HepG2 (cell line): ENCODE measurements at regions not wholly inside any gene's neighbourhood (a gene's known extent, or its start where the extent isn't known, plus 50 kb on each side); places are given as distances from the start of the nearest gene placed in this dataset.

ENCODE experiments used
- KMT2A ChIP-seq: sonication (generic); formaldehyde crosslinking; IDR thresholded peaks from 2 replicates; pipeline ENCODE4 v1.4.0; 2020; ENCODE audit warnings: missing genetic modification reagents
- NFRKB ChIP-seq: fragments of 450-650 bp; IDR thresholded peaks from 2 replicates; pipeline ENCODE4 v1.6.1; 2017
- SETDB1 ChIP-seq: sonication (generic); formaldehyde crosslinking; IDR thresholded peaks from 2 replicates; pipeline ENCODE4 v1.5.1; 2020; ENCODE audit warnings: missing genetic modification reagents, mild to moderate bottlenecking, borderline replicate concordance
- ZNF652 ChIP-seq: IDR thresholded peaks from 2 replicates; pipeline ENCODE4 v1.6.1; 2016; ENCODE audit warnings: low read depth, borderline replicate concordance
- TF ChIP-seq, protein P1 (sequence below): sonication (generic); formaldehyde crosslinking; IDR thresholded peaks from 2 replicates; pipeline ENCODE4 v1.5.1; 2020; ENCODE audit warnings: mild to moderate bottlenecking, missing genetic modification reagents, moderate library complexity
- TF ChIP-seq, protein P2 (sequence below): sonication (generic); formaldehyde crosslinking; IDR thresholded peaks from 2 replicates; pipeline ENCODE4 v1.4.0; 2020; ENCODE audit warnings: missing genetic modification reagents
- TF ChIP-seq, protein P3 (sequence below): sonication (generic); formaldehyde crosslinking; IDR thresholded peaks from 2 replicates; pipeline ENCODE4 v1.8.0; 2022; ENCODE audit warnings: missing genetic modification reagents, mild to moderate bottlenecking, borderline replicate concordance

DNA sequence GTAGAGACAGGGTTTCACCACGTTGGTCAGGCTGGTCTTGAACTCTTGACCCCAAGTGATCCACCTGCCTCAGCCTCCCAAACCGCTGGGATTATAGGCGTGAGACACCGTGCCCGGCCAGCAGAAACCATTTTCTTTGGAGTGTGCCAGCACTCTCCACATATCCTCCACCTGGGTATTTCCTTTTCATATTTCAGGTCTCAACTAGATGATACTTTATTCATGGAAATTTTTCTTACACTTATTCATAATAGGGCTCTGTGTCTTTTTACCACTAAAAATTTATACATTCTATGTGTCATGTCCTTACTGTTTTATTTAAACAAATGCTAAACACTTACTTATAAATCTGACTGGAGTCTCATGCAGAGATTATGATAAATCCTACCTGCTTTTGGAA lies 305.9 kb downstream of the PCDH20 start:
- TF ChIP-seq NFRKB (no peak), ZNF652 (no peak), KMT2A (no peak), SETDB1 (CRISPR knock-in tag) (no peak)
- TF ChIP-seq, protein P1, sequence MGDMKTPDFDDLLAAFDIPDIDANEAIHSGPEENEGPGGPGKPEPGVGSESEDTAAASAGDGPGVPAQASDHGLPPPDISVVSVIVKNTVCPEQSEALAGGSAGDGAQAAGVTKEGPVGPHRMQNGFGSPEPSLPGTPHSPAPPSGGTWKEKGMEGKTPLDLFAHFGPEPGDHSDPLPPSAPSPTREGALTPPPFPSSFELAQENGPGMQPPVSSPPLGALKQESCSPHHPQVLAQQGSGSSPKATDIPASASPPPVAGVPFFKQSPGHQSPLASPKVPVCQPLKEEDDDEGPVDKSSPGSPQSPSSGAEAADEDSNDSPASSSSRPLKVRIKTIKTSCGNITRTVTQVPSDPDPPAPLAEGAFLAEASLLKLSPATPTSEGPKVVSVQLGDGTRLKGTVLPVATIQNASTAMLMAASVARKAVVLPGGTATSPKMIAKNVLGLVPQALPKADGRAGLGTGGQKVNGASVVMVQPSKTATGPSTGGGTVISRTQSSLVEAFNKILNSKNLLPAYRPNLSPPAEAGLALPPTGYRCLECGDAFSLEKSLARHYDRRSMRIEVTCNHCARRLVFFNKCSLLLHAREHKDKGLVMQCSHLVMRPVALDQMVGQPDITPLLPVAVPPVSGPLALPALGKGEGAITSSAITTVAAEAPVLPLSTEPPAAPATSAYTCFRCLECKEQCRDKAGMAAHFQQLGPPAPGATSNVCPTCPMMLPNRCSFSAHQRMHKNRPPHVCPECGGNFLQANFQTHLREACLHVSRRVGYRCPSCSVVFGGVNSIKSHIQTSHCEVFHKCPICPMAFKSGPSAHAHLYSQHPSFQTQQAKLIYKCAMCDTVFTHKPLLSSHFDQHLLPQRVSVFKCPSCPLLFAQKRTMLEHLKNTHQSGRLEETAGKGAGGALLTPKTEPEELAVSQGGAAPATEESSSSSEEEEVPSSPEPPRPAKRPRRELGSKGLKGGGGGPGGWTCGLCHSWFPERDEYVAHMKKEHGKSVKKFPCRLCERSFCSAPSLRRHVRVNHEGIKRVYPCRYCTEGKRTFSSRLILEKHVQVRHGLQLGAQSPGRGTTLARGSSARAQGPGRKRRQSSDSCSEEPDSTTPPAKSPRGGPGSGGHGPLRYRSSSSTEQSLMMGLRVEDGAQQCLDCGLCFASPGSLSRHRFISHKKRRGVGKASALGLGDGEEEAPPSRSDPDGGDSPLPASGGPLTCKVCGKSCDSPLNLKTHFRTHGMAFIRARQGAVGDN (CRISPR knock-in tag): no peak
- TF ChIP-seq, protein P2, sequence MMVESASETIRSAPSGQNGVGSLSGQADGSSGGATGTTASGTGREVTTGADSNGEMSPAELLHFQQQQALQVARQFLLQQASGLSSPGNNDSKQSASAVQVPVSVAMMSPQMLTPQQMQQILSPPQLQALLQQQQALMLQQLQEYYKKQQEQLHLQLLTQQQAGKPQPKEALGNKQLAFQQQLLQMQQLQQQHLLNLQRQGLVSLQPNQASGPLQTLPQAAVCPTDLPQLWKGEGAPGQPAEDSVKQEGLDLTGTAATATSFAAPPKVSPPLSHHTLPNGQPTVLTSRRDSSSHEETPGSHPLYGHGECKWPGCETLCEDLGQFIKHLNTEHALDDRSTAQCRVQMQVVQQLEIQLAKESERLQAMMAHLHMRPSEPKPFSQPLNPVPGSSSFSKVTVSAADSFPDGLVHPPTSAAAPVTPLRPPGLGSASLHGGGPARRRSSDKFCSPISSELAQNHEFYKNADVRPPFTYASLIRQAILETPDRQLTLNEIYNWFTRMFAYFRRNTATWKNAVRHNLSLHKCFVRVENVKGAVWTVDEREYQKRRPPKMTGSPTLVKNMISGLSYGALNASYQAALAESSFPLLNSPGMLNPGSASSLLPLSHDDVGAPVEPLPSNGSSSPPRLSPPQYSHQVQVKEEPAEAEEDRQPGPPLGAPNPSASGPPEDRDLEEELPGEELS (CRISPR knock-in tag): no peak
- TF ChIP-seq, protein P3, sequence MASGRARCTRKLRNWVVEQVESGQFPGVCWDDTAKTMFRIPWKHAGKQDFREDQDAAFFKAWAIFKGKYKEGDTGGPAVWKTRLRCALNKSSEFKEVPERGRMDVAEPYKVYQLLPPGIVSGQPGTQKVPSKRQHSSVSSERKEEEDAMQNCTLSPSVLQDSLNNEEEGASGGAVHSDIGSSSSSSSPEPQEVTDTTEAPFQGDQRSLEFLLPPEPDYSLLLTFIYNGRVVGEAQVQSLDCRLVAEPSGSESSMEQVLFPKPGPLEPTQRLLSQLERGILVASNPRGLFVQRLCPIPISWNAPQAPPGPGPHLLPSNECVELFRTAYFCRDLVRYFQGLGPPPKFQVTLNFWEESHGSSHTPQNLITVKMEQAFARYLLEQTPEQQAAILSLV (CRISPR knock-in tag): no peak
